ENCODE measurements at regions not wholly inside any gene's neighbourhood (a gene's known extent, or its start where the extent isn't known, plus 50 kb on each side); places are given as distances from the start of the nearest gene placed in this dataset.

DNA sequence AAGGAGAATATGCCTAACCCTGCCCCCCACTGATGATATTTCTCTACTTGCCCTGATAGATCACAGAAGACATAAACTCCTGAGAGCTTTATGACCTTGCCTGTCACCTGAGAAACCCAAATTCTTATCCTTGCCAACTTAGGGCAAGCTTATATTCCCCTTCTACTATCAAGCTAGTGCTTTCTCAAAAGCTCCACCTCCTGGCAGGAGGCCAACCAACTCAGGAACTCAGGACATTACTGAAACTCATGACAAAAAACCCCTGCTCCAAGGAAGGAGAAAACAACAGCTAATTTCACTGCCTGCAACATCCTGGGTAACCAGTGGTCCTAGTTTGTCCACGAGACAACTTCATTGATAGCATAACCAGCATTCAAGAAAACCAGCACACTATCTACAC, 60.9 kb upstream of the FSCB start:
- no TSS peak for BruUV-seq (replicated peaks)
- Histone ChIP-seq H3K4me1 (ENCODE audit: insufficient read depth, low read length, poor library complexity, severe bottlenecking) (peaks cover 3% of the 10 kb centered on the region), H3K27ac (ENCODE audit: low read depth, low read length, poor library complexity, severe bottlenecking) (no peak overlapping the region), H3K9me3 (ENCODE audit: low read depth, low read length, poor library complexity, severe bottlenecking) (no peaks in the 10 kb centered on the region), H3K36me3 (ENCODE audit: insufficient read depth, low read length, poor library complexity, severe bottlenecking) (no peaks in the 10 kb centered on the region), H3K4me3 (ENCODE audit: low read depth, low read length, poor library complexity, severe bottlenecking) (no peak overlapping the region), H3K27me3 (replicated peaks; ENCODE audit: insufficient read depth, low read depth, low read length, poor library complexity) (no peaks in the 10 kb centered on the region)
- DNase-seq (ENCODE audit: low spot score) = peak; percentile 41
- TF ChIP-seq, protein P1, sequence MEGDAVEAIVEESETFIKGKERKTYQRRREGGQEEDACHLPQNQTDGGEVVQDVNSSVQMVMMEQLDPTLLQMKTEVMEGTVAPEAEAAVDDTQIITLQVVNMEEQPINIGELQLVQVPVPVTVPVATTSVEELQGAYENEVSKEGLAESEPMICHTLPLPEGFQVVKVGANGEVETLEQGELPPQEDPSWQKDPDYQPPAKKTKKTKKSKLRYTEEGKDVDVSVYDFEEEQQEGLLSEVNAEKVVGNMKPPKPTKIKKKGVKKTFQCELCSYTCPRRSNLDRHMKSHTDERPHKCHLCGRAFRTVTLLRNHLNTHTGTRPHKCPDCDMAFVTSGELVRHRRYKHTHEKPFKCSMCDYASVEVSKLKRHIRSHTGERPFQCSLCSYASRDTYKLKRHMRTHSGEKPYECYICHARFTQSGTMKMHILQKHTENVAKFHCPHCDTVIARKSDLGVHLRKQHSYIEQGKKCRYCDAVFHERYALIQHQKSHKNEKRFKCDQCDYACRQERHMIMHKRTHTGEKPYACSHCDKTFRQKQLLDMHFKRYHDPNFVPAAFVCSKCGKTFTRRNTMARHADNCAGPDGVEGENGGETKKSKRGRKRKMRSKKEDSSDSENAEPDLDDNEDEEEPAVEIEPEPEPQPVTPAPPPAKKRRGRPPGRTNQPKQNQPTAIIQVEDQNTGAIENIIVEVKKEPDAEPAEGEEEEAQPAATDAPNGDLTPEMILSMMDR (conservative IDR thresholded peaks at IDR 0.05; ENCODE audit: low read depth, low read length) = no peak
- TF ChIP-seq EZH2 (IDR thresholded peaks at IDR 0.05; ENCODE audit: borderline replicate concordance, low read depth, low read length, poor library complexity, severe bottlenecking) = no peak
- CTCF ChIA-PET = interaction anchor here (0.6 kb wide), 1 partner anchor 245 kb away, joined by 3 read pairs; no protein-coding TSS in a partner anchor
- intact Hi-C loops (cut with micrococcal nuclease; ENCODE audit: unreplicated experiment) = no loop called here
- POLR2A ChIA-PET (ENCODE audit: low non-redundant PET) = no interaction called here

DNA sequence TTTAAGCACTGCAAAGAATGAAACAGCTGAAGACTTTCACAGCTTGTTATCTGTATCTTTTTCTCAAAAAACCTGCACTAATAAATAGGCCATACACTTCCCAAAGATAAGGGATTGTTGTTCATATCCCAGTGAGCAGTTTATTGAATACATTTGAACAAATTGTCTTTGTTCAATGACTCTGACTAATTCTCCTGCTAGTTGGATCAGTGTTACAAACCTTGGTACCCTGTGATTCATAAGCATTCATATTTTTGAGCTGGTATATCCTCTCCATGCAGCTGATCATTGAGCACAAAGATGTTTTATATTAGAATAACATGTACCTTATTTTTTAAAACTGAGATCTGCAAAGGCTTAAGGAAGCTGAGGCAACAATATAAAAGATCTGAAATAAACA, 58.9 kb upstream of the FSCB start:
- no peaks in the 10 kb centered on the region for H3K27me3 ChIP-seq (replicated peaks; ENCODE audit: insufficient read depth, low read depth, low read length, poor library complexity)
- no TSS peak for BruUV-seq (replicated peaks)

DNA sequence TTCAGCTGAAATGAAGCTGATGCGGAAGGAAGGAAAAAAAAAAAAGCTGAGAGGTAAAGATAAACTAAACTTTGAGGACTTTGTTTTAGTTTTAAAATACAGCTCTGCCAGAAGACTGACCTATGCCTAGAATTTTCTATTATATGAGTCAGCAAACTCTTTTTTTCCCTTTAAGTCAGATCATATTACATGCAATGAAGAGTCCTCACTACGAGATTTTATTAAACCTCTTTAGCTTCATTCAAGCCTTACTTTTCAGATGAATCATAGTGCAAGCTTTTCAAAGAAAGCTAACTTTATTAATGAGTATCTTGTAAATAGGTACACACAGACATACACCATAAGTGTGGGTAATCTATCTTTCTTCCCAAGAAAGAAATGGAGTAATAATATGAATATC, 57.8 kb upstream of the FSCB start:
- intact Hi-C loops (cut with micrococcal nuclease; ENCODE audit: unreplicated experiment) = no loop called here
- DNase-seq (ENCODE audit: low spot score) = peak; percentile 17
- no peaks in the 10 kb centered on the region for H3K9me3 ChIP-seq (ENCODE audit: low read depth, low read length, poor library complexity, severe bottlenecking)
- H3K27ac ChIP-seq (ENCODE audit: low read depth, low read length, poor library complexity, severe bottlenecking) = no peak overlapping the region
- no peak for TF ChIP-seq EZH2 (IDR thresholded peaks at IDR 0.05; ENCODE audit: borderline replicate concordance, low read depth, low read length, poor library complexity, severe bottlenecking)
- TF ChIP-seq, protein P1 (conservative IDR thresholded peaks at IDR 0.05; ENCODE audit: low read depth, low read length) = no peak
- peaks cover 6% of the 10 kb centered on the region for H3K4me1 ChIP-seq (ENCODE audit: insufficient read depth, low read length, poor library complexity, severe bottlenecking)
- H3K27me3 ChIP-seq (replicated peaks; ENCODE audit: insufficient read depth, low read depth, low read length, poor library complexity) = no peaks in the 10 kb centered on the region
- ChIA-PET POLR2A (ENCODE audit: low non-redundant PET) (no interaction called here), CTCF (interaction anchor here (0.6 kb wide), 1 partner anchor 363 kb away, joined by 8 read pairs; no protein-coding TSS in a partner anchor)
- H3K4me3 ChIP-seq (ENCODE audit: low read depth, low read length, poor library complexity, severe bottlenecking) = no peak overlapping the region
- no TSS peak for BruUV-seq (replicated peaks)
- no peaks in the 10 kb centered on the region for H3K36me3 ChIP-seq (ENCODE audit: insufficient read depth, low read length, poor library complexity, severe bottlenecking)

More for the DNA sequence above, 58.9 kb upstream of the FSCB start:
- ChIA-PET POLR2A (ENCODE audit: low non-redundant PET) (interaction anchor here (0.6 kb wide), 1 partner anchor 88 kb away, joined by 3 read pairs; no protein-coding TSS in a partner anchor), CTCF (no interaction called here)
- Histone ChIP-seq H3K27ac (ENCODE audit: low read depth, low read length, poor library complexity, severe bottlenecking) (no peak overlapping the region), H3K4me3 (ENCODE audit: low read depth, low read length, poor library complexity, severe bottlenecking) (no peak overlapping the region), H3K36me3 (ENCODE audit: insufficient read depth, low read length, poor library complexity, severe bottlenecking) (no peaks in the 10 kb centered on the region), H3K9me3 (ENCODE audit: low read depth, low read length, poor library complexity, severe bottlenecking) (no peaks in the 10 kb centered on the region), H3K4me1 (ENCODE audit: insufficient read depth, low read length, poor library complexity, severe bottlenecking) (peaks cover 6% of the 10 kb centered on the region)
- no peak for DNase-seq (ENCODE audit: low spot score)
- intact Hi-C loops (cut with micrococcal nuclease; ENCODE audit: unreplicated experiment) = no loop called here
- TF ChIP-seq EZH2 (IDR thresholded peaks at IDR 0.05; ENCODE audit: borderline replicate concordance, low read depth, low read length, poor library complexity, severe bottlenecking) = no peak
- TF ChIP-seq, protein P1 (conservative IDR thresholded peaks at IDR 0.05; ENCODE audit: low read depth, low read length) = no peak
